D721Med (cell line): ENCODE measurements at regions not wholly inside any gene's neighbourhood (a gene's known extent, or its start where the extent isn't known, plus 50 kb on each side); places are given as distances from the start of the nearest gene placed in this dataset.
"Not testable (repeated sequence)": the region's sequence is repeated elsewhere in the genome, so short reads cannot be mapped to it uniquely, and the experiment has no call there.

ENCODE experiments used
- DNase-seq: peaks from one replicate; pipeline ENCODE4 v3.0.0; 2011; ENCODE audit warnings: low spot score; ENCODE audit not compliant: insufficient read length
- FAIRE-seq: peaks from 2 replicates; lab custom pipeline; 2011; peaks lifted over from hg19 to GRCh38; lab: Jason Lieb, UNC
- CTCF ChIP-seq: IDR thresholded peaks from 2 replicates; pipeline ENCODE4 v1.5.1; 2012; ENCODE audit warnings: mild to moderate bottlenecking, control low read depth; ENCODE audit not compliant: insufficient read depth; ENCODE audit errors: missing control alignments

- no peak for DNase-seq
- no peak for TF ChIP-seq CTCF
- no peak for FAIRE-seq
These were observed 65.2 kb upstream of the LRPPRC start for GRCh38 chr2:44060990-44061389.

- TF ChIP-seq CTCF: no peak
- FAIRE-seq (no peak), DNase-seq (no peak)
These were observed 65.7 kb upstream of the LRPPRC start for GRCh38 chr2:44061469-44061868.

- TF ChIP-seq CTCF: no peak
- no peak for FAIRE-seq
- no peak for DNase-seq
These were observed 66.1 kb upstream of the LRPPRC start for GRCh38 chr2:44061876-44062275.

- TF ChIP-seq CTCF: no peak
- no peak for DNase-seq
- FAIRE-seq: no peak
These were observed 67.2 kb upstream of the LRPPRC start for GRCh38 chr2:44063033-44063432.

GRCh38 chr2:44064281-44064680 is 68.5 kb upstream of the LRPPRC start:
- DNase-seq, FAIRE-seq: not testable (repeated sequence)

GRCh38 chr2:44067012-44067790 is 71.4 kb upstream of the LRPPRC start:
- FAIRE-seq, DNase-seq: not testable (repeated sequence)

- FAIRE-seq, DNase-seq: not testable (repeated sequence)
These were observed 72.0 kb upstream of the LRPPRC start for GRCh38 chr2:44067791-44068181.

GRCh38 chr2:44071454-44072046 is 75.8 kb upstream of the LRPPRC start:
- no peak for FAIRE-seq
- DNase-seq: no peak
- no peak for TF ChIP-seq CTCF

GRCh38 chr2:44073667-44074066 is 77.9 kb upstream of the LRPPRC start:
- not testable (repeated sequence) for FAIRE-seq, DNase-seq

GRCh38 chr2:44074795-44075194 is 79.0 kb upstream of the LRPPRC start:
- not testable (repeated sequence) for DNase-seq

More at GRCh38 chr2:44074795-44075194, 79.0 kb upstream of the LRPPRC start:
- FAIRE-seq: not testable (repeated sequence)
